Neural cell (in vitro differentiated cells): ENCODE measurements at regions not wholly inside any gene's neighbourhood (a gene's known extent, or its start where the extent isn't known, plus 50 kb on each side); places are given as distances from the start of the nearest gene placed in this dataset.

Experiments
- H2AFZ ChIP-seq: fragments of 200-600, 300-800 bp; sonication (generic), shearing (Covaris generic); 2 replicates; pipeline ENCODE4 v1.6.0; 2014; ENCODE audit warnings: low read depth, mild to moderate bottlenecking, antibody characterized with exemption, low read length, moderate library complexity
- H3F3A ChIP-seq: fragments of 200-600 bp; shearing (Covaris generic); 2 replicates; pipeline ENCODE4 v1.6.1; 2016; ENCODE audit warnings: mild to moderate bottlenecking, moderate library complexity, mixed read lengths, antibody characterized with exemption, low read length; ENCODE audit not compliant: insufficient read depth, poor library complexity, severe bottlenecking
- H3K27ac ChIP-seq: fragments of 200-600, 300-800 bp; sonication (generic), shearing (Covaris generic); 2 replicates; pipeline ENCODE4 v1.5.1; 2014; ENCODE audit warnings: mild to moderate bottlenecking, low read length, moderate library complexity
- H3K27me3 ChIP-seq: fragments of 300-800, 200-600 bp; sonication (generic), shearing (Covaris generic); 2 replicates; pipeline ENCODE4 v1.6.0; 2014; ENCODE audit warnings: mild to moderate bottlenecking, low read depth, low read length, moderate library complexity; ENCODE audit not compliant: insufficient read depth
- H3K36me3 ChIP-seq: fragments of 300-800, 200-600 bp; sonication (generic), shearing (Covaris generic); 2 replicates; pipeline ENCODE4 v1.5.1; 2014; ENCODE audit warnings: mild to moderate bottlenecking, antibody characterized with exemption, low read length, moderate library complexity; ENCODE audit not compliant: insufficient read depth
- H3K4me2 ChIP-seq: fragments of 300-800, 200-600 bp; sonication (generic), shearing (Covaris generic); 2 replicates; pipeline ENCODE4 v1.6.0; 2014; ENCODE audit warnings: mild to moderate bottlenecking, low read length
- H3K4me3 ChIP-seq: fragments of 300-800, 200-600 bp; sonication (generic), shearing (Covaris generic); 2 replicates; pipeline ENCODE4 v1.5.1; 2014; ENCODE audit warnings: mild to moderate bottlenecking, low read length, moderate library complexity
- H3K79me2 ChIP-seq: fragments of 200-600 bp; shearing (Covaris generic); replicated peaks from 2 replicates; pipeline ENCODE4 v1.6.0; 2014; ENCODE audit warnings: mild to moderate bottlenecking, low read length, moderate library complexity; ENCODE audit not compliant: insufficient read depth
- H3K9ac ChIP-seq: fragments of 300-800, 200-600 bp; sonication (generic), shearing (Covaris generic); 2 replicates; pipeline ENCODE4 v1.6.1; 2016; ENCODE audit warnings: mild to moderate bottlenecking, low read length, mixed read lengths
- H3K9me2 ChIP-seq: fragments of 200-600 bp; shearing (Covaris generic); 2 replicates; pipeline ENCODE4 v1.6.1; 2016; ENCODE audit warnings: mild to moderate bottlenecking, low read length, mixed read lengths; ENCODE audit not compliant: insufficient read depth
- H3K9me3 ChIP-seq: fragments of 200-600, 300-800 bp; sonication (generic), shearing (Covaris generic); 2 replicates; pipeline ENCODE4 v1.6.1; 2016; ENCODE audit warnings: mild to moderate bottlenecking, mixed run types, low read length, moderate library complexity, mixed read lengths
- H4K20me1 ChIP-seq: fragments of 200-600 bp; shearing (Covaris generic); 2 replicates; pipeline ENCODE4 v1.6.1; 2016; ENCODE audit warnings: mild to moderate bottlenecking, mixed run types; ENCODE audit not compliant: insufficient read depth
- CTCF ChIP-seq: fragments of 450-650 bp; IDR thresholded peaks from 2 replicates; pipeline ENCODE4 v1.5.1; 2014; ENCODE audit warnings: antibody characterized with exemption, mild to moderate bottlenecking, moderate library complexity; ENCODE audit not compliant: poor library complexity, severe bottlenecking
- EP300 ChIP-seq: fragments of 450-650 bp; conservative IDR thresholded peaks from 2 replicates; pipeline ENCODE4 v1.6.1; 2014; ENCODE audit warnings: antibody characterized with exemption, mild to moderate bottlenecking, moderate library complexity; ENCODE audit not compliant: poor library complexity, severe bottlenecking
- EZH2 ChIP-seq: fragments of 200-600, 300-800 bp; shearing (Covaris generic), sonication (generic); IDR thresholded peaks from 2 replicates; pipeline ENCODE4 v1.6.1; 2014; ENCODE audit warnings: antibody characterized with exemption, low read length, borderline replicate concordance, mild to moderate bottlenecking; ENCODE audit not compliant: insufficient read depth, poor library complexity, severe bottlenecking
- MXI1 ChIP-seq: fragments of 450-650 bp; conservative IDR thresholded peaks from 2 replicates; pipeline ENCODE4 v1.6.1; 2014; ENCODE audit warnings: antibody characterized with exemption, mild to moderate bottlenecking; ENCODE audit not compliant: poor library complexity, severe bottlenecking
- POLR2AphosphoS5 ChIP-seq: IDR thresholded peaks from 2 replicates; pipeline ENCODE4 v1.6.1; 2012
- RAD21 ChIP-seq: fragments of 450-650 bp; conservative IDR thresholded peaks from 2 replicates; pipeline ENCODE4 v1.6.1; 2014; ENCODE audit warnings: antibody characterized with exemption, mild to moderate bottlenecking, moderate library complexity
- REST ChIP-seq: IDR thresholded peaks from 2 replicates; pipeline ENCODE4 v1.6.1; 2012; ENCODE audit warnings: borderline replicate concordance
- SMC3 ChIP-seq: fragments of 450-650 bp; conservative IDR thresholded peaks from 2 replicates; pipeline ENCODE4 v1.6.1; 2014; ENCODE audit warnings: antibody characterized with exemption, mild to moderate bottlenecking, moderate library complexity; ENCODE audit not compliant: poor library complexity
- TAF1 ChIP-seq: IDR thresholded peaks from 2 replicates; pipeline ENCODE4 v1.6.1; 2012; ENCODE audit warnings: low read depth

GRCh38 chr2:83574614-83575013 is 884.5 kb downstream of the SUCLG1 start:
- TF ChIP-seq REST, result peak; percentile 94
- TF ChIP-seq TAF1, result no peak
- TF ChIP-seq POLR2AphosphoS5, result peak; percentile 58
- no peak for TF ChIP-seq SMC3
- TF ChIP-seq EZH2, result no peak
- no peak for TF ChIP-seq CTCF
- no peak for TF ChIP-seq MXI1
- no peak for TF ChIP-seq RAD21
- TF ChIP-seq EP300, result peak; percentile 52
- H3K27ac ChIP-seq, result no peak overlapping the region

GRCh38 chr2:83573060-83573459 is 886.0 kb downstream of the SUCLG1 start:
- no peaks in the 10 kb centered on the region for H3K36me3 ChIP-seq

More at GRCh38 chr2:83574614-83575013, 884.5 kb downstream of the SUCLG1 start:
- no peaks in the 10 kb centered on the region for H3F3A ChIP-seq
- H3K27me3 ChIP-seq, result no peaks in the 10 kb centered on the region
- no peaks in the 10 kb centered on the region for H3K36me3 ChIP-seq
- H2AFZ ChIP-seq, result no peak overlapping the region
- no peaks in the 10 kb centered on the region for H3K9me2 ChIP-seq
- no peak overlapping the region for H3K9ac ChIP-seq
- H3K4me2 ChIP-seq, result no peak overlapping the region
- H4K20me1 ChIP-seq, result no peaks in the 10 kb centered on the region
- no peak overlapping the region for H3K4me3 ChIP-seq
- H3K79me2 ChIP-seq, result no peaks in the 10 kb centered on the region
- no peaks in the 10 kb centered on the region for H3K9me3 ChIP-seq

More at GRCh38 chr2:83573060-83573459, 886.0 kb downstream of the SUCLG1 start:
- no peak for TF ChIP-seq REST
- no peak for TF ChIP-seq POLR2AphosphoS5
- no peak for TF ChIP-seq EP300
- TF ChIP-seq MXI1, result no peak
- no peak for TF ChIP-seq EZH2
- TF ChIP-seq SMC3, result no peak
- no peak for TF ChIP-seq RAD21
- no peak for TF ChIP-seq TAF1
- no peak for TF ChIP-seq CTCF
- Histone ChIP-seq H3K9me3 (no peaks in the 10 kb centered on the region), H3K79me2 (no peaks in the 10 kb centered on the region), H3K27me3 (no peaks in the 10 kb centered on the region), H3K4me2 (no peak overlapping the region), H3K9ac (no peak overlapping the region), H3K9me2 (no peaks in the 10 kb centered on the region), H2AFZ (no peak overlapping the region), H4K20me1 (no peaks in the 10 kb centered on the region), H3F3A (no peaks in the 10 kb centered on the region), H3K27ac (no peak overlapping the region), H3K4me3 (no peak overlapping the region)
